Body of pancreas (tissue), 4 donors: ENCODE measurements at regions not wholly inside any gene's neighbourhood (a gene's known extent, or its start where the extent isn't known, plus 50 kb on each side); places are given as distances from the start of the nearest gene placed in this dataset.

ENCODE experiments used
- POLR2A ChIP-seq, 3 donors: fragments of 450-650 bp; IDR thresholded peaks; one replicate each; pipeline ENCODE4 v1.6.1; 2016; ENCODE audit warnings: antibody characterized with exemption in 3 of 3, mild to moderate bottlenecking in 2 of 3
- TF ChIP-seq, protein P1 (sequence below), 7 experiments: fragments of 450-650 bp in 4 of 7; fragments of 200-600 bp in 3 of 7; sonication (generic) in 3 of 7; IDR thresholded peaks; one replicate each; pipeline ENCODE4 v1.5.1; 2016 to 2019; ENCODE audit warnings: antibody characterized with exemption in 7 of 7

DNA sequence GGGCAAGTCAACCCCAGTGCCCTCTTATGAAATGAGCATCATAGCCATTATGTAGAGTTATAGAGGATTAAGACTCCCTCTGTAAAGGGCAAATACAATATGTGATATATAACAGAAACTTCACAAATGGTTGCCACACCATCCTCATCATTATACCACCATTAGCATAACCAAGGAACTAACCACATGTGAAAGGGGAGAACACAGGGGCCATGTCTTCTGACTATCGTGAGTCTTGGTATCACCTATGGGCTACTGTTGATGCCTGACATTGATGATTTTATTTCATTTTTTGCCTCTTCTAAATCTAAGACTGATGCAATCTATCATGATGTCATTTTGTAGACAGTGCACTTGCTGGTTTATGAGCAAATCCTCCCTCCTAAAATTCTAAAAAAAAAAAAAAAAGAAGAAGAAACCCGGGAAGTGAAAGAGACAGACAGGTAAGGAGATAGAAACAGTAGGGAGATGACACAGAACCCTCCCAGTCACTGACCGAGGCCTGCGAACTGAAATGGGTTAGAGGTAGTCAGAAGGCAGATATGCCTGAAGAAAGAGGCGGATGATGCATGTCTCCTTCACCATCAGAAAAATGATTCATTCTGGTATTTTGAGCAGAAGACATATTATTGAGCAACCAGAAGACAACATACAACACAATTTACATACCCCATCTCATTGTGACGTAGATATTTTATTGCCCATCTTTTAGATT is 266.0 kb downstream of the DMAC1 start:
- TF ChIP-seq, protein P1, sequence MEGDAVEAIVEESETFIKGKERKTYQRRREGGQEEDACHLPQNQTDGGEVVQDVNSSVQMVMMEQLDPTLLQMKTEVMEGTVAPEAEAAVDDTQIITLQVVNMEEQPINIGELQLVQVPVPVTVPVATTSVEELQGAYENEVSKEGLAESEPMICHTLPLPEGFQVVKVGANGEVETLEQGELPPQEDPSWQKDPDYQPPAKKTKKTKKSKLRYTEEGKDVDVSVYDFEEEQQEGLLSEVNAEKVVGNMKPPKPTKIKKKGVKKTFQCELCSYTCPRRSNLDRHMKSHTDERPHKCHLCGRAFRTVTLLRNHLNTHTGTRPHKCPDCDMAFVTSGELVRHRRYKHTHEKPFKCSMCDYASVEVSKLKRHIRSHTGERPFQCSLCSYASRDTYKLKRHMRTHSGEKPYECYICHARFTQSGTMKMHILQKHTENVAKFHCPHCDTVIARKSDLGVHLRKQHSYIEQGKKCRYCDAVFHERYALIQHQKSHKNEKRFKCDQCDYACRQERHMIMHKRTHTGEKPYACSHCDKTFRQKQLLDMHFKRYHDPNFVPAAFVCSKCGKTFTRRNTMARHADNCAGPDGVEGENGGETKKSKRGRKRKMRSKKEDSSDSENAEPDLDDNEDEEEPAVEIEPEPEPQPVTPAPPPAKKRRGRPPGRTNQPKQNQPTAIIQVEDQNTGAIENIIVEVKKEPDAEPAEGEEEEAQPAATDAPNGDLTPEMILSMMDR (IDR thresholded peaks at IDR 0.05), result no peak
- no peak for TF ChIP-seq POLR2A (IDR thresholded peaks at IDR 0.05)
